Activated CD8-positive, alpha-beta T cell treated with anti-CD3 and anti-CD28 coated beads for 36 hours (primary cell): ENCODE measurements at regions not wholly inside any gene's neighbourhood (a gene's known extent, or its start where the extent isn't known, plus 50 kb on each side); places are given as distances from the start of the nearest gene placed in this dataset.

Experiments
- ATAC-seq: fragments of 200-7000 bp; cut with Tn5 transposase; one replicate; pipeline ENCODE4 v1.10.0; 2021; ENCODE audit warnings: mild to moderate bottlenecking, moderate library complexity
- CTCF ChIA-PET: fragments of 350-600 bp; sonication (Branson Sonifier 250); formaldehyde crosslinking; loops from one replicate; lab custom pipeline; 2021; ENCODE audit warnings: antibody characterized with exemption; lab: Charles Lee
- POLR2A ChIA-PET: fragments of 350-600 bp; sonication (Branson Sonifier 250); formaldehyde crosslinking; loops from one replicate; lab custom pipeline; 2021; ENCODE audit warnings: antibody characterized with exemption; lab: Charles Lee
- DNase-seq: peaks from one replicate; pipeline ENCODE4 v3.0.0-alpha.2; 2020
- H3K27ac Mint-ChIP-seq: one replicate; pipeline ENCODE4 v1.8.0; 2021; ENCODE audit warnings: mild to moderate bottlenecking, mixed read lengths
- H3K27me3 Mint-ChIP-seq: one replicate; pipeline ENCODE4 v1.8.0; 2021; ENCODE audit warnings: mixed read lengths
- H3K36me3 Mint-ChIP-seq: one replicate; pipeline ENCODE4 v1.8.0; 2021; ENCODE audit warnings: low read depth, mixed read lengths
- H3K4me1 Mint-ChIP-seq: one replicate; pipeline ENCODE4 v1.8.0; 2021; ENCODE audit warnings: low read depth, mixed read lengths
- H3K4me3 Mint-ChIP-seq: one replicate; pipeline ENCODE4 v1.8.0; 2021; ENCODE audit warnings: mild to moderate bottlenecking, moderate library complexity, mixed read lengths
- H3K9me3 Mint-ChIP-seq: one replicate; pipeline ENCODE4 v1.8.0; 2021; ENCODE audit warnings: mixed read lengths
- intact Hi-C: fragments of 100-400 bp; cut with micrococcal nuclease; formaldehyde crosslinking; loops from one replicate; pipeline ENCODE4 v1.10.0; 2022
- TF ChIP-seq, protein P1 (sequence below): fragments of 200-600 bp; IDR thresholded peaks from one replicate; pipeline ENCODE4 v1.8.0; 2022; ENCODE audit warnings: antibody characterized with exemption, mild to moderate bottlenecking

DNA sequence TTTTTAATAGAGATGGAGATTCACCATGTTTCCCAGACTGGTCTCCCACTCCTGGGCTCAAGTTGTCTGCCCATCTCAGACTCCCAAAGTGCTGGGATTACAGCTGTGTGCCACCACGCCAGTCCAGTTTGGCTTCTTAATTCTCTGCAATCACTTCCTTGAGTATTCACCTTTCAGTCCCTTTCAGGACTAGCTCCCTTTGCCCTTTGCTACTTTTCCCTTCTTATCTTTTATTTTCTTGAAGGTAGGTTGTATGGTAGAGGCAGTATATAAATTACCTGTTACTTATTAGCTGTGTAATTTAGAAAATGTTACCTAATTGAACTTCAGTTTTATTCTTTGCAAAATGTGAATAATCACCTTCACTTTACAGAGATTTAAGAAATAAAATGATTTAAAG, 285.8 kb downstream of the FGF9 start:
- no peak for ATAC-seq
- Mint-ChIP-seq H3K4me1 (no peaks in the 10 kb centered on the region), H3K27ac (no peak overlapping the region), H3K27me3 (peaks cover 1% of the 10 kb centered on the region), H3K4me3 (no peak overlapping the region), H3K9me3 (peaks cover 3% of the 10 kb centered on the region), H3K36me3 (no peaks in the 10 kb centered on the region)
- TF ChIP-seq, protein P1, sequence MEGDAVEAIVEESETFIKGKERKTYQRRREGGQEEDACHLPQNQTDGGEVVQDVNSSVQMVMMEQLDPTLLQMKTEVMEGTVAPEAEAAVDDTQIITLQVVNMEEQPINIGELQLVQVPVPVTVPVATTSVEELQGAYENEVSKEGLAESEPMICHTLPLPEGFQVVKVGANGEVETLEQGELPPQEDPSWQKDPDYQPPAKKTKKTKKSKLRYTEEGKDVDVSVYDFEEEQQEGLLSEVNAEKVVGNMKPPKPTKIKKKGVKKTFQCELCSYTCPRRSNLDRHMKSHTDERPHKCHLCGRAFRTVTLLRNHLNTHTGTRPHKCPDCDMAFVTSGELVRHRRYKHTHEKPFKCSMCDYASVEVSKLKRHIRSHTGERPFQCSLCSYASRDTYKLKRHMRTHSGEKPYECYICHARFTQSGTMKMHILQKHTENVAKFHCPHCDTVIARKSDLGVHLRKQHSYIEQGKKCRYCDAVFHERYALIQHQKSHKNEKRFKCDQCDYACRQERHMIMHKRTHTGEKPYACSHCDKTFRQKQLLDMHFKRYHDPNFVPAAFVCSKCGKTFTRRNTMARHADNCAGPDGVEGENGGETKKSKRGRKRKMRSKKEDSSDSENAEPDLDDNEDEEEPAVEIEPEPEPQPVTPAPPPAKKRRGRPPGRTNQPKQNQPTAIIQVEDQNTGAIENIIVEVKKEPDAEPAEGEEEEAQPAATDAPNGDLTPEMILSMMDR: no peak
- ChIA-PET POLR2A (no interaction called here), CTCF (no interaction called here)
- DNase-seq: no peak
- intact Hi-C loops: no loop called here

DNA sequence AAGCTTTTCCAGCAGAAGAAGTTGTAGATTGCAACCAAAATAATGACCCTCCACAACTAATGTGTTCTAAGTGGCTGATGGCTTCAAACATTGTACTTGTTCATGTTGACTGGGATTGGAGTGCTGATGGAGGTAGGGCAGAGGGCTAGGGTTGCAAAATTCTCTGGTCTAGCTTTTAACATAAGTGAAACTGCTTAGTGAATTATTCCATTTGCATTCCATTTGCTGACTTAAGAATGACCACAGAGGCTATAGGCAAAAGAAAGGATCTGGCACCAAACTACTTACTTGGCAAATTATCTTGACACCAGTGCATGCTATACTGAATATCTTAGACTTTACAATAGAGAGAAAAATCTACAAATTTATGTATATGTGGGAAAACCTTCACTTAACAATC, 287.0 kb downstream of the FGF9 start:
- DNase-seq (no peak), ATAC-seq (no peak)
- H3K27ac Mint-ChIP-seq: no peak overlapping the region
- POLR2A ChIA-PET: no interaction called here
- CTCF ChIA-PET: no interaction called here
- H3K4me1 Mint-ChIP-seq: no peaks in the 10 kb centered on the region
- H3K27me3 Mint-ChIP-seq: peaks cover 1% of the 10 kb centered on the region
- TF ChIP-seq, protein P1: no peak
- peaks cover 6% of the 10 kb centered on the region for H3K9me3 Mint-ChIP-seq
- intact Hi-C loops: no loop called here
- no peak overlapping the region for H3K4me3 Mint-ChIP-seq
- H3K36me3 Mint-ChIP-seq: no peaks in the 10 kb centered on the region

DNA sequence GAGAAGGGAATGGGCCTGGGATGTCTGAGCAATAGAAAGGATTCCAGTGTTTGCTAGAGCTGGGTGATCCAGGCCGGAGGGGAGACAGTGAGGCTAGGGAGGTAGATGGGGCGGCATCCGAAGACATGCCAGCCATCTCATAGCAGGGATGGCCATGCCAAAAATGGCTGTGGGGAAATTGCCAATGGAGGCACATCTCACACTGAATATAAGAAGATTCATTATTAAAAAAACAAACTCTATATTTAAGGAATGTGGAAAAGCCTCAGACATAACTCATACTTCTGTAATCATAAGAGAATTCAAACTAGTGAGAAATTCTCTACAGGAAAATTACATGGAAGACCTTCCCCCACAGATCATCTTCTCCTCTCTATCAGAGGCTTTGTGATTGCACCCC, 289.2 kb downstream of the FGF9 start:
- intact Hi-C loops: no loop called here
- Mint-ChIP-seq H3K27me3 (peaks cover 1% of the 10 kb centered on the region), H3K9me3 (peaks cover 6% of the 10 kb centered on the region), H3K4me1 (no peaks in the 10 kb centered on the region), H3K4me3 (no peak overlapping the region), H3K27ac (no peak overlapping the region), H3K36me3 (no peaks in the 10 kb centered on the region)
- DNase-seq (no peak), ATAC-seq (no peak)
- TF ChIP-seq, protein P1: no peak
- ChIA-PET POLR2A (no interaction called here), CTCF (no interaction called here)

DNA sequence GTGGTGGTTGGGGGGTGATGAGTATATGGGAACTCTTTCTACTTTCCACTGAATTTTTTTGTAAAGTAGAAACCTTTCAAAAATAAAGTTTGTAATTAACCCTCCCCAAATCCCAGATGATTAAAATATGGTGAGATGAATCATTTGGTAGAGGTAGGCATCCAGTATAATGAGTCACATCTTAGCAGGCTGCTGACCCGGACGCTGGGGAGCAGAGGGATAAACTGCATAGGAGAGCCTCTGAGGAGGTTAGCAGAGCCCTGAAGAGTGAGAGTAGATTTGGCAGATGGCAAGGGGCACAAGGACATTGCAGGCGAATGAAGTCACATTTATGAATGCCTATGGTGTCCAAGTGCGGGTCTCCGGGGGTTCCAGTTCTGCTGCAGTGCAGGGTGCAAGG, 293.8 kb downstream of the FGF9 start:
- Mint-ChIP-seq H3K4me1 (no peaks in the 10 kb centered on the region), H3K27ac (no peak overlapping the region), H3K4me3 (no peak overlapping the region), H3K9me3 (peaks cover 3% of the 10 kb centered on the region), H3K36me3 (no peaks in the 10 kb centered on the region), H3K27me3 (no peaks in the 10 kb centered on the region)
- TF ChIP-seq, protein P1: no peak
- ChIA-PET CTCF (no interaction called here), POLR2A (no interaction called here)
- DNase-seq: no peak
- intact Hi-C loops: no loop called here
- ATAC-seq: no peak

DNA sequence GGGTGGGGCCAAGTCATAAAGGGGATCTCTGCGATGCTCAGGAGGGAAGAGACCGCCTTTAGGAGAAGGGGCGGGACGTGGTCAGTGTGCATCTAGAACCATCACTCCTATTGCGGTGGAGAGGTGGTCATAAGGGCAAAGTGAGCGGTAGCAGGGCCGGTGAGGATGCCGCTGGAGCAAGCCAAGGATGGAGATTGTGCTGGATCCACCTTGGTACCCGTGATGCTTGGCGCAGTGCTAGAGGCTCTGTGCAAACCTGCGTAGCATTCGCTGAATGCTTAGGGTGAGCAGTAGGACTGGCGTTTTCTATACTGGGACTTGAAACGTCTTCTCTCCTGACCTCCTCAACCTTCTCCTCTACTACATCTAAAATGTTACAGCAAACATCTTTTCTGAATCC, 294.2 kb downstream of the FGF9 start:
- ATAC-seq (no peak), DNase-seq (no peak)
- TF ChIP-seq, protein P1: no peak
- H3K9me3 Mint-ChIP-seq: peaks cover 3% of the 10 kb centered on the region
- H3K27me3 Mint-ChIP-seq: no peaks in the 10 kb centered on the region
- H3K4me3 Mint-ChIP-seq: no peak overlapping the region
- no peak overlapping the region for H3K27ac Mint-ChIP-seq
- no peaks in the 10 kb centered on the region for H3K4me1 Mint-ChIP-seq
- intact Hi-C loops: no loop called here
- POLR2A ChIA-PET: no interaction called here
- H3K36me3 Mint-ChIP-seq: no peaks in the 10 kb centered on the region
- CTCF ChIA-PET: no interaction called here
